ENCODE measurements at regions not wholly inside any gene's neighbourhood (a gene's known extent, or its start where the extent isn't known, plus 50 kb on each side); places are given as distances from the start of the nearest gene placed in this dataset.

GRCh38 chr20:53755733-53756531 is 162.3 kb upstream of the ZNF217 start:
- Histone ChIP-seq H3K4me3 (ENCODE audit: low read depth, low read length) (no peak overlapping the region), H3K27ac (ENCODE audit: insufficient read depth, low read length, poor library complexity, severe bottlenecking) (no peak overlapping the region), H3K36me3 (ENCODE audit: control insufficient read depth, insufficient read depth, low read length) (no peaks in the 10 kb centered on the region), H3K4me1 (ENCODE audit: control insufficient read depth, insufficient read depth, low read length, poor library complexity, severe bottlenecking) (peaks cover 34% of the 10 kb centered on the region), H3K27me3 (ENCODE audit: control insufficient read depth, insufficient read depth, low read length) (no peaks in the 10 kb centered on the region), H3K9me3 (ENCODE audit: control insufficient read depth in 2 of 2, low read length in 2 of 2) (no peaks in the 10 kb centered on the region)
- no peaks in the 10 kb centered on the region for H3K36me3 Mint-ChIP-seq
- no peak for DNase-seq
- ATAC-seq (ENCODE audit: low read depth in 2 of 2) = no peak
- H3K27me3 Mint-ChIP-seq = no peaks in the 10 kb centered on the region
- H3K4me1 Mint-ChIP-seq = peaks cover 18 to 49% (median 24%) of the 10 kb centered on the region in 4 donors
- H3K4me3 Mint-ChIP-seq = no peak overlapping the region
- peak overlapping the region; percentile 42 to 99 (median 68) for H3K27ac Mint-ChIP-seq
- peaks cover 0 to 1% (median 0%) of the 10 kb centered on the region in 7 donors for H3K9me3 Mint-ChIP-seq

GRCh38 chr20:53753880-53754459 is 160.3 kb upstream of the ZNF217 start:
- Histone ChIP-seq H3K4me1 (ENCODE audit: control insufficient read depth, insufficient read depth, low read length, poor library complexity, severe bottlenecking) (peaks cover 38% of the 10 kb centered on the region), H3K36me3 (ENCODE audit: control insufficient read depth, insufficient read depth, low read length) (no peaks in the 10 kb centered on the region), H3K4me3 (ENCODE audit: low read depth, low read length) (no peak overlapping the region), H3K27ac (ENCODE audit: insufficient read depth, low read length, poor library complexity, severe bottlenecking) (peak overlapping the region; percentile 47), H3K27me3 (ENCODE audit: control insufficient read depth, insufficient read depth, low read length) (no peaks in the 10 kb centered on the region), H3K9me3 (ENCODE audit: control insufficient read depth in 2 of 2, low read length in 2 of 2) (no peaks in the 10 kb centered on the region)
- no peak for DNase-seq
- H3K4me1 Mint-ChIP-seq = peaks cover 22 to 61% (median 31%) of the 10 kb centered on the region in 4 donors
- no peak for ATAC-seq (ENCODE audit: low read depth in 2 of 2)
- peak overlapping the region in 2 of 4 donors; percentile 11 to 27 for H3K4me3 Mint-ChIP-seq
- H3K9me3 Mint-ChIP-seq = no peaks in the 10 kb centered on the region
- no peaks in the 10 kb centered on the region for H3K27me3 Mint-ChIP-seq
- H3K27ac Mint-ChIP-seq = peak overlapping the region; percentile 82 to 99 (median 98)
- H3K36me3 Mint-ChIP-seq = no peaks in the 10 kb centered on the region

- no peak for ATAC-seq (ENCODE audit: low read depth in 2 of 2)
- H3K27me3 Mint-ChIP-seq = no peaks in the 10 kb centered on the region
- H3K9me3 ChIP-seq (ENCODE audit: control insufficient read depth in 2 of 2, low read length in 2 of 2) = no peaks in the 10 kb centered on the region
- H3K27ac Mint-ChIP-seq = peak overlapping the region; percentile 91 to 99 (median 98)
- H3K4me1 ChIP-seq (ENCODE audit: control insufficient read depth, insufficient read depth, low read length, poor library complexity, severe bottlenecking) = peaks cover 38% of the 10 kb centered on the region
- H3K36me3 ChIP-seq (ENCODE audit: control insufficient read depth, insufficient read depth, low read length) = no peaks in the 10 kb centered on the region
- no peaks in the 10 kb centered on the region for H3K36me3 Mint-ChIP-seq
- peaks cover 22 to 68% (median 33%) of the 10 kb centered on the region in 4 donors for H3K4me1 Mint-ChIP-seq
- no peak overlapping the region for H3K4me3 ChIP-seq (ENCODE audit: low read depth, low read length)
- no peaks in the 10 kb centered on the region for H3K9me3 Mint-ChIP-seq
- peak overlapping the region; percentile 60 for H3K27ac ChIP-seq (ENCODE audit: insufficient read depth, low read length, poor library complexity, severe bottlenecking)
- no peaks in the 10 kb centered on the region for H3K27me3 ChIP-seq (ENCODE audit: control insufficient read depth, insufficient read depth, low read length)
- H3K4me3 Mint-ChIP-seq = peak overlapping the region in 1 of 4 donors; percentile 27
- no peak for DNase-seq
These were observed 159.6 kb upstream of the ZNF217 start for GRCh38 chr20:53752971-53753879.

- DNase-seq = no peak
- no peaks in the 10 kb centered on the region for H3K36me3 Mint-ChIP-seq
- no peak overlapping the region for H3K4me3 Mint-ChIP-seq
- Histone ChIP-seq H3K27me3 (ENCODE audit: control insufficient read depth, insufficient read depth, low read length) (no peaks in the 10 kb centered on the region), H3K27ac (ENCODE audit: insufficient read depth, low read length, poor library complexity, severe bottlenecking) (peak overlapping the region; percentile 60), H3K36me3 (ENCODE audit: control insufficient read depth, insufficient read depth, low read length) (no peaks in the 10 kb centered on the region), H3K4me3 (ENCODE audit: low read depth, low read length) (no peak overlapping the region), H3K4me1 (ENCODE audit: control insufficient read depth, insufficient read depth, low read length, poor library complexity, severe bottlenecking) (peaks cover 38% of the 10 kb centered on the region), H3K9me3 (ENCODE audit: control insufficient read depth in 2 of 2, low read length in 2 of 2) (no peaks in the 10 kb centered on the region)
- no peaks in the 10 kb centered on the region for H3K27me3 Mint-ChIP-seq
- peak overlapping the region; percentile 91 to 99 (median 98) for H3K27ac Mint-ChIP-seq
- ATAC-seq (ENCODE audit: low read depth in 2 of 2) = no peak
- peaks cover 22 to 68% (median 33%) of the 10 kb centered on the region in 4 donors for H3K4me1 Mint-ChIP-seq
- H3K9me3 Mint-ChIP-seq = no peaks in the 10 kb centered on the region
These were observed 158.9 kb upstream of the ZNF217 start for GRCh38 chr20:53752583-53752970.

- no peaks in the 10 kb centered on the region for H3K9me3 ChIP-seq (ENCODE audit: control insufficient read depth in 2 of 2, low read length in 2 of 2)
- H3K4me1 ChIP-seq (ENCODE audit: control insufficient read depth, insufficient read depth, low read length, poor library complexity, severe bottlenecking) = peaks cover 38% of the 10 kb centered on the region
- Mint-ChIP-seq H3K4me1 (peaks cover 22 to 68% (median 33%) of the 10 kb centered on the region in 4 donors), H3K4me3 (peak overlapping the region; percentile 7 to 64 (median 54)), H3K9me3 (no peaks in the 10 kb centered on the region), H3K36me3 (no peaks in the 10 kb centered on the region), H3K27ac (peak overlapping the region; percentile 91 to 99 (median 98)), H3K27me3 (no peaks in the 10 kb centered on the region)
- peak overlapping the region; percentile 62 for H3K4me3 ChIP-seq (ENCODE audit: low read depth, low read length)
- DNase-seq (peak in 2 of 3 donors; percentile 38 to 75), ATAC-seq (ENCODE audit: low read depth in 2 of 2) (peak; percentile 37 to 49)
- no peaks in the 10 kb centered on the region for H3K36me3 ChIP-seq (ENCODE audit: control insufficient read depth, insufficient read depth, low read length)
- peak overlapping the region; percentile 60 for H3K27ac ChIP-seq (ENCODE audit: insufficient read depth, low read length, poor library complexity, severe bottlenecking)
- no peaks in the 10 kb centered on the region for H3K27me3 ChIP-seq (ENCODE audit: control insufficient read depth, insufficient read depth, low read length)
These were observed 158.1 kb upstream of the ZNF217 start for GRCh38 chr20:53751620-53752318.

GRCh38 chr20:53750827-53751619 is 157.4 kb upstream of the ZNF217 start:
- H3K27ac Mint-ChIP-seq = peak overlapping the region; percentile 91 to 99 (median 98)
- DNase-seq = peak in 1 of 3 donors; percentile 78
- no peaks in the 10 kb centered on the region for H3K36me3 Mint-ChIP-seq
- H3K27me3 Mint-ChIP-seq = no peaks in the 10 kb centered on the region
- peak overlapping the region; percentile 7 to 64 (median 54) for H3K4me3 Mint-ChIP-seq
- H3K27me3 ChIP-seq (ENCODE audit: control insufficient read depth, insufficient read depth, low read length) = no peaks in the 10 kb centered on the region
- no peaks in the 10 kb centered on the region for H3K9me3 ChIP-seq (ENCODE audit: control insufficient read depth in 2 of 2, low read length in 2 of 2)
- peaks cover 38% of the 10 kb centered on the region for H3K4me1 ChIP-seq (ENCODE audit: control insufficient read depth, insufficient read depth, low read length, poor library complexity, severe bottlenecking)
- ATAC-seq (ENCODE audit: low read depth in 2 of 2) = peak; percentile 69 to 78
- no peaks in the 10 kb centered on the region for H3K36me3 ChIP-seq (ENCODE audit: control insufficient read depth, insufficient read depth, low read length)
- H3K27ac ChIP-seq (ENCODE audit: insufficient read depth, low read length, poor library complexity, severe bottlenecking) = peak overlapping the region; percentile 60
- peaks cover 20 to 64% (median 33%) of the 10 kb centered on the region in 4 donors for H3K4me1 Mint-ChIP-seq
- H3K4me3 ChIP-seq (ENCODE audit: low read depth, low read length) = peak overlapping the region; percentile 62
- H3K9me3 Mint-ChIP-seq = peaks cover 0 to 2% (median 0%) of the 10 kb centered on the region in 7 donors
